Endothelial cell of umbilical vein (primary cell): ENCODE measurements at regions not wholly inside any gene's neighbourhood (a gene's known extent, or its start where the extent isn't known, plus 50 kb on each side); places are given as distances from the start of the nearest gene placed in this dataset.

Experiments
- BruUV-seq: library from RNA; stranded (reverse); fragments of 400-500 nt; replicated peaks from 2 replicates; lab custom pipeline; 2021; lab: Mats Ljungman, UMichigan
- CTCF ChIA-PET: fragments of 300-600, 350-600 bp; sonication (Branson Sonifier 250); formaldehyde crosslinking; loops from one replicate; lab custom pipeline; 2021; ENCODE audit warnings: antibody characterized with exemption, inconsistent platforms; lab: Charles Lee
- POLR2A ChIA-PET: fragments of 300-600, 350-600 bp; sonication (Branson Sonifier 250); formaldehyde crosslinking; loops from one replicate; lab custom pipeline; 2021; ENCODE audit warnings: antibody characterized with exemption, inconsistent platforms; lab: Charles Lee
- DNase-seq: peaks from one replicate; pipeline ENCODE4 v3.0.0-alpha.2; 2011; ENCODE audit warnings: low read depth, low spot score
- FAIRE-seq: peaks from 2 replicates; lab custom pipeline; 2011; peaks lifted over from hg19 to GRCh38; lab: Jason Lieb, UNC
- H2AFZ ChIP-seq: 2 replicates; pipeline ENCODE4 v1.6.0; 2012; ENCODE audit warnings: low read depth, low read length, control low read depth, inconsistent platforms
- H3K27ac ChIP-seq: 2 replicates; pipeline ENCODE4 v1.5.1; 2011; ENCODE audit warnings: low read depth, mild to moderate bottlenecking, control low read depth, low read length, moderate library complexity; ENCODE audit not compliant: insufficient read depth
- H3K27me3 ChIP-seq, 2 experiments: 2 replicates each; pipeline versions ENCODE4 v1.6.0 to v1.6.1; 2011; ENCODE audit warnings: low read length in 2 of 2, mixed read lengths in 1 of 2; ENCODE audit not compliant: control insufficient read depth in 2 of 2, insufficient read depth in 2 of 2
- H3K36me3 ChIP-seq, 2 experiments: 2 replicates in 1 of 2; 3 replicates in 1 of 2; pipeline ENCODE4 v1.5.1; 2011; ENCODE audit warnings: low read length in 2 of 2, mild to moderate bottlenecking in 1 of 2, moderate library complexity in 1 of 2; ENCODE audit not compliant: control insufficient read depth in 2 of 2, insufficient read depth in 2 of 2; ENCODE audit errors: extremely low read depth in 1 of 2
- H3K4me1 ChIP-seq: 3 replicates; pipeline ENCODE4 v1.5.1; 2011; ENCODE audit warnings: mild to moderate bottlenecking, low read length; ENCODE audit not compliant: control insufficient read depth, insufficient read depth; ENCODE audit errors: extremely low read depth
- H3K4me2 ChIP-seq: 2 replicates; pipeline ENCODE4 v1.6.1; 2011; ENCODE audit warnings: low read length, control low read depth, mixed read lengths; ENCODE audit not compliant: insufficient read depth
- H3K4me3 ChIP-seq, 3 experiments: fragments of 200-600 bp in 1 of 3; sonication (generic), shearing (Covaris generic) in 1 of 3; replicated peaks in 1 of 3; 2 replicates each; pipeline ENCODE4 v1.5.1; 2011 to 2016; ENCODE audit warnings: control low read depth in 3 of 3, low read length in 3 of 3, mild to moderate bottlenecking in 2 of 3, inconsistent platforms in 1 of 3, low read depth in 1 of 3, moderate library complexity in 1 of 3; ENCODE audit not compliant: insufficient read depth in 1 of 3
- H3K79me2 ChIP-seq: 2 replicates; pipeline ENCODE4 v1.6.0; 2012; ENCODE audit warnings: low read length, inconsistent platforms; ENCODE audit not compliant: control insufficient read depth, insufficient read depth
- H3K9ac ChIP-seq: replicated peaks from 2 replicates; pipeline ENCODE3; 2011; ENCODE audit warnings: low read length, control low read depth; ENCODE audit not compliant: insufficient read depth; ENCODE audit errors: extremely low read depth
- H3K9me1 ChIP-seq: replicated peaks from 3 replicates; pipeline ENCODE4 v1.6.0; 2011; ENCODE audit warnings: mild to moderate bottlenecking, low read length; ENCODE audit not compliant: control insufficient read depth, insufficient read depth; ENCODE audit errors: extremely low read depth
- H3K9me3 ChIP-seq: replicated peaks from 2 replicates; pipeline ENCODE4 v1.5.1; 2012; ENCODE audit warnings: low read length, inconsistent platforms; ENCODE audit not compliant: control insufficient read depth, insufficient read depth
- H4K20me1 ChIP-seq: replicated peaks from 2 replicates; pipeline ENCODE3; 2011; ENCODE audit warnings: mild to moderate bottlenecking, low read length; ENCODE audit not compliant: control insufficient read depth, insufficient read depth; ENCODE audit errors: extremely low read depth
- EZH2 ChIP-seq: IDR thresholded peaks from 2 replicates; pipeline ENCODE4 v1.6.1; 2012; ENCODE audit warnings: borderline replicate concordance, low read depth, mild to moderate bottlenecking, moderate library complexity, low read length, inconsistent platforms; ENCODE audit not compliant: severe bottlenecking
- GATA2 ChIP-seq: IDR thresholded peaks from 2 replicates; pipeline ENCODE4 v1.7.0; 2011; ENCODE audit warnings: low read depth, mild to moderate bottlenecking, moderate library complexity, mixed read lengths, low read length; ENCODE audit not compliant: insufficient read length, insufficient read depth
- JUN ChIP-seq: IDR thresholded peaks from 2 replicates; pipeline ENCODE4 v1.6.1; 2011; ENCODE audit warnings: borderline replicate concordance, low read depth; ENCODE audit not compliant: insufficient read length, insufficient read depth
- MAX ChIP-seq: IDR thresholded peaks from 2 replicates; pipeline ENCODE4 v1.6.1; 2011; ENCODE audit not compliant: insufficient read depth, insufficient read length
- MYC ChIP-seq: IDR thresholded peaks from one replicate; pipeline ENCODE4 v1.6.1; 2011; ENCODE audit warnings: mild to moderate bottlenecking, low read depth, low read length
- POLR2A ChIP-seq: IDR thresholded peaks from 2 replicates; pipeline ENCODE4 v1.6.1; 2012; ENCODE audit warnings: low read depth, mild to moderate bottlenecking, control low read depth, low read length
- POLR2AphosphoS5 ChIP-seq: IDR thresholded peaks from 2 replicates; pipeline ENCODE4 v1.6.1; 2012; ENCODE audit warnings: low read depth, mild to moderate bottlenecking, control low read depth, low read length, moderate library complexity; ENCODE audit not compliant: insufficient read depth
- dilution Hi-C: fragments of 300-500 bp; cut with MboI; formaldehyde crosslinking; loops from one replicate; pipeline ENCODE4 v1.15.0; 2019; ENCODE audit warnings: low sequenced_read_pairs; ENCODE audit not compliant: extremely low pct_ligation_motif_present
- intact Hi-C: fragments of 100-400 bp; cut with micrococcal nuclease; formaldehyde crosslinking; loops from one replicate; pipeline ENCODE4 v1.10.0; 2022

GRCh38 chr2:65754219-65754618, 321.8 kb upstream of the SPRED2 start:
- CTCF ChIA-PET: no interaction called here
- Histone ChIP-seq H3K9me3 (no peaks in the 10 kb centered on the region), H3K79me2 (no peaks in the 10 kb centered on the region), H3K27me3 (no peaks in the 10 kb centered on the region), H4K20me1 (no peaks in the 10 kb centered on the region), H3K9ac (no peak overlapping the region), H3K4me3 (no peak overlapping the region), H3K4me1 (no peaks in the 10 kb centered on the region), H3K4me2 (no peak overlapping the region), H3K27ac (no peak overlapping the region), H3K9me1 (no peaks in the 10 kb centered on the region), H3K36me3 (no peaks in the 10 kb centered on the region), H2AFZ (no peak overlapping the region)
- no peak for TF ChIP-seq MYC
- TF ChIP-seq EZH2: no peak
- BruUV-seq: no TSS peak
- no peak for DNase-seq
- no peak for FAIRE-seq
- intact Hi-C loops (no loop called here), dilution Hi-C loops (no loop called here)
- POLR2A ChIA-PET: no interaction called here

GRCh38 chr2:65751408-65751807, 319.0 kb upstream of the SPRED2 start:
- Histone ChIP-seq H3K4me1 (no peaks in the 10 kb centered on the region), H4K20me1 (no peaks in the 10 kb centered on the region), H3K4me3 (no peak overlapping the region), H3K9ac (no peak overlapping the region), H3K9me3 (no peaks in the 10 kb centered on the region), H3K4me2 (no peak overlapping the region), H3K27ac (no peak overlapping the region), H3K27me3 (no peaks in the 10 kb centered on the region), H3K36me3 (no peaks in the 10 kb centered on the region), H2AFZ (no peak overlapping the region), H3K79me2 (no peaks in the 10 kb centered on the region), H3K9me1 (no peaks in the 10 kb centered on the region)
- TF ChIP-seq POLR2A (no peak), POLR2AphosphoS5 (no peak), GATA2 (no peak), JUN (no peak), EZH2 (no peak), MYC (no peak), MAX (no peak)
- ChIA-PET CTCF (no interaction called here), POLR2A (no interaction called here)
- no peak for DNase-seq
- dilution Hi-C loops (no loop called here), intact Hi-C loops (no loop called here)
- no TSS peak for BruUV-seq
- FAIRE-seq: no peak
